ENCODE measurements at regions not wholly inside any gene's neighbourhood (a gene's known extent, or its start where the extent isn't known, plus 50 kb on each side); places are given as distances from the start of the nearest gene placed in this dataset.

GRCh38 chr12:60872850-60873713 is 1277.3 kb downstream of the SLC16A7 start:
- TF ChIP-seq, protein P1, sequence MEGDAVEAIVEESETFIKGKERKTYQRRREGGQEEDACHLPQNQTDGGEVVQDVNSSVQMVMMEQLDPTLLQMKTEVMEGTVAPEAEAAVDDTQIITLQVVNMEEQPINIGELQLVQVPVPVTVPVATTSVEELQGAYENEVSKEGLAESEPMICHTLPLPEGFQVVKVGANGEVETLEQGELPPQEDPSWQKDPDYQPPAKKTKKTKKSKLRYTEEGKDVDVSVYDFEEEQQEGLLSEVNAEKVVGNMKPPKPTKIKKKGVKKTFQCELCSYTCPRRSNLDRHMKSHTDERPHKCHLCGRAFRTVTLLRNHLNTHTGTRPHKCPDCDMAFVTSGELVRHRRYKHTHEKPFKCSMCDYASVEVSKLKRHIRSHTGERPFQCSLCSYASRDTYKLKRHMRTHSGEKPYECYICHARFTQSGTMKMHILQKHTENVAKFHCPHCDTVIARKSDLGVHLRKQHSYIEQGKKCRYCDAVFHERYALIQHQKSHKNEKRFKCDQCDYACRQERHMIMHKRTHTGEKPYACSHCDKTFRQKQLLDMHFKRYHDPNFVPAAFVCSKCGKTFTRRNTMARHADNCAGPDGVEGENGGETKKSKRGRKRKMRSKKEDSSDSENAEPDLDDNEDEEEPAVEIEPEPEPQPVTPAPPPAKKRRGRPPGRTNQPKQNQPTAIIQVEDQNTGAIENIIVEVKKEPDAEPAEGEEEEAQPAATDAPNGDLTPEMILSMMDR (IDR thresholded peaks at IDR 0.05; ENCODE audit: low read depth, low read length) = no peak
- TF ChIP-seq EZH2phosphoT487 (IDR thresholded peaks at IDR 0.05; ENCODE audit: low read depth) = no peak

Measured in OCI-LY3 (cell line).